GM23338 (cell line): ENCODE measurements at regions not wholly inside any gene's neighbourhood (a gene's known extent, or its start where the extent isn't known, plus 50 kb on each side); places are given as distances from the start of the nearest gene placed in this dataset.

Experiments
- ATAC-seq: fragments of 200-7000 bp; cut with Tn5 transposase; 3 replicates; pipeline ENCODE4 v1.9.1; 2020
- DNase-seq: peaks from one replicate; pipeline ENCODE4 v3.0.0-alpha.2; 2015; ENCODE audit warnings: low spot score
- H2AFZ ChIP-seq: fragments of 200-600 bp; sonication (generic); 2 replicates; pipeline ENCODE4 v1.8.0; 2016; ENCODE audit warnings: antibody characterized with exemption, mild to moderate bottlenecking, moderate library complexity
- H3F3A ChIP-seq: fragments of 200-600 bp; sonication (generic); replicated peaks from 2 replicates; pipeline ENCODE4 v1.8.0; 2017; ENCODE audit warnings: antibody characterized with exemption, mixed run types, low read depth
- H3K27ac ChIP-seq: fragments of 200-600 bp; sonication (generic); 2 replicates; pipeline ENCODE4 v1.6.1; 2016; ENCODE audit warnings: low read depth
- H3K27me3 ChIP-seq: fragments of 200-600 bp; sonication (generic); 2 replicates; pipeline ENCODE4 v1.8.0; 2016; ENCODE audit warnings: mild to moderate bottlenecking, mixed run types, moderate library complexity; ENCODE audit not compliant: insufficient read depth
- H3K36me3 ChIP-seq: fragments of 200-600 bp; sonication (generic); 2 replicates; pipeline ENCODE4 v1.8.0; 2016; ENCODE audit warnings: mild to moderate bottlenecking; ENCODE audit not compliant: insufficient read depth
- H3K4me1 ChIP-seq: fragments of 200-600 bp; sonication (generic); 2 replicates; pipeline ENCODE4 v1.8.0; 2016; ENCODE audit warnings: mild to moderate bottlenecking, moderate library complexity; ENCODE audit not compliant: insufficient read depth
- H3K4me2 ChIP-seq: fragments of 200-600 bp; sonication (generic); 2 replicates; pipeline ENCODE4 v1.7.1; 2017; ENCODE audit warnings: mixed run types
- H3K4me3 ChIP-seq: fragments of 200-600 bp; sonication (generic); 2 replicates; pipeline ENCODE4 v1.6.1; 2016; ENCODE audit warnings: mixed run types
- H3K79me2 ChIP-seq: fragments of 200-600 bp; sonication (generic); replicated peaks from 2 replicates; pipeline ENCODE4 v1.8.0; 2017; ENCODE audit warnings: mild to moderate bottlenecking; ENCODE audit not compliant: insufficient read depth
- H3K9me2 ChIP-seq: fragments of 200-600 bp; sonication (generic); 2 replicates; pipeline ENCODE4 v1.8.0; 2017; ENCODE audit not compliant: insufficient read depth
- H4K20me1 ChIP-seq: fragments of 200-600 bp; sonication (generic); replicated peaks from 2 replicates; pipeline ENCODE4 v1.8.0; 2017; ENCODE audit warnings: mild to moderate bottlenecking; ENCODE audit not compliant: insufficient read depth
- H3K27ac Mint-ChIP-seq: 2 replicates; pipeline ENCODE4 v1.8.0; 2020; ENCODE audit warnings: inconsistent platforms, mild to moderate bottlenecking, moderate library complexity, mixed read lengths
- H3K27me3 Mint-ChIP-seq: 3 replicates; pipeline ENCODE4 v1.8.0; 2022; ENCODE audit warnings: low read depth, mild to moderate bottlenecking, moderate library complexity, mixed read lengths, inconsistent platforms; ENCODE audit not compliant: insufficient read depth, poor library complexity
- H3K36me3 Mint-ChIP-seq: 3 replicates; pipeline ENCODE4 v1.8.0; 2021; ENCODE audit warnings: low read depth, mild to moderate bottlenecking, inconsistent platforms, moderate library complexity, mixed read lengths
- H3K4me1 Mint-ChIP-seq: 3 replicates; pipeline ENCODE4 v1.8.0; 2020; ENCODE audit warnings: mild to moderate bottlenecking, inconsistent platforms, mixed read lengths
- H3K4me3 Mint-ChIP-seq: 3 replicates; pipeline ENCODE4 v1.8.0; 2021; ENCODE audit warnings: moderate library complexity, mild to moderate bottlenecking, inconsistent platforms, mixed read lengths
- H3K9me3 Mint-ChIP-seq: 3 replicates; pipeline ENCODE4 v1.8.0; 2020; ENCODE audit warnings: moderate library complexity, mild to moderate bottlenecking, inconsistent platforms, mixed read lengths
- CREB1 ChIP-seq: fragments of 250-450 bp; sonication (Bioruptor Pico); IDR thresholded peaks from 2 replicates; pipeline ENCODE4 v1.5.0; 2020; ENCODE audit warnings: low read depth, mild to moderate bottlenecking, moderate library complexity
- CTCF ChIP-seq, 2 experiments: fragments of 200-600 bp in 1 of 2; sonication (generic) in 1 of 2; conservative IDR thresholded peaks; 2 replicates each; pipeline versions ENCODE4 v1.5.1 to v1.6.1; 2016 to 2017; ENCODE audit warnings: antibody characterized with exemption in 2 of 2, low read depth in 2 of 2, mild to moderate bottlenecking in 2 of 2, moderate library complexity in 1 of 2
- ETS1 ChIP-seq: IDR thresholded peaks from 2 replicates; pipeline ENCODE4 v1.6.1; 2016; ENCODE audit warnings: antibody characterized with exemption
- EZH2 ChIP-seq: fragments of 200-600 bp; sonication (generic); IDR thresholded peaks from one replicate; pipeline ENCODE4 v1.8.0; 2017; ENCODE audit warnings: antibody characterized with exemption, mild to moderate bottlenecking, low read depth; ENCODE audit not compliant: unreplicated experiment
- EZH2phosphoT487 ChIP-seq: fragments of 200-600 bp; sonication (generic); IDR thresholded peaks from one replicate; pipeline ENCODE4 v1.8.1; 2018; ENCODE audit warnings: antibody characterized with exemption; ENCODE audit not compliant: unreplicated experiment
- JUNB ChIP-seq: IDR thresholded peaks from one replicate; pipeline ENCODE4 v1.6.1; 2016; ENCODE audit warnings: antibody characterized with exemption; ENCODE audit not compliant: unreplicated experiment
- NANOG ChIP-seq: IDR thresholded peaks from 2 replicates; pipeline ENCODE4 v1.6.1; 2016; ENCODE audit warnings: antibody characterized with exemption, borderline replicate concordance
- POLR2AphosphoS5 ChIP-seq: IDR thresholded peaks from 2 replicates; pipeline ENCODE4 v1.6.1; 2016; ENCODE audit warnings: antibody characterized with exemption, low read depth
- REST ChIP-seq: IDR thresholded peaks from one replicate; pipeline ENCODE4 v1.6.1; 2018; ENCODE audit warnings: antibody characterized with exemption; ENCODE audit not compliant: unreplicated experiment
- STAT1 ChIP-seq: IDR thresholded peaks from one replicate; pipeline ENCODE4 v1.6.1; 2016; ENCODE audit warnings: antibody characterized with exemption; ENCODE audit not compliant: unreplicated experiment
- ZNF114 ChIP-seq: fragments of 250-450 bp; sonication (Bioruptor Pico); IDR thresholded peaks from 2 replicates; pipeline ENCODE4 v1.5.0; 2020; ENCODE audit warnings: mild to moderate bottlenecking, moderate library complexity
- ZNF331 ChIP-seq: fragments of 250-450 bp; sonication (Bioruptor Pico); IDR thresholded peaks from 2 replicates; pipeline ENCODE4 v1.5.0; 2020; ENCODE audit warnings: low read depth, mild to moderate bottlenecking, moderate library complexity
- ZNF462 ChIP-seq: fragments of 250-450 bp; sonication (Bioruptor Pico); IDR thresholded peaks from 2 replicates; pipeline ENCODE4 v1.5.0; 2020; ENCODE audit warnings: mild to moderate bottlenecking, moderate library complexity

- no peaks in the 10 kb centered on the region for H3K4me1 Mint-ChIP-seq
- H3K9me3 Mint-ChIP-seq: no peaks in the 10 kb centered on the region
- TF ChIP-seq EZH2 (no peak), ETS1 (no peak), STAT1 (no peak), ZNF114 (CRISPR knock-in tag) (no peak), REST (no peak), ZNF462 (CRISPR knock-in tag) (no peak), NANOG (no peak), CREB1 (CRISPR knock-in tag) (no peak), EZH2phosphoT487 (no peak), POLR2AphosphoS5 (no peak), ZNF331 (no peak), JUNB (no peak), CTCF (conservative IDR thresholded peaks at IDR 0.05; ENCODE audit: low read depth in 2 of 2) (no peak)
- ATAC-seq (no peak), DNase-seq (no peak)
- no peak overlapping the region for H3K4me3 Mint-ChIP-seq
- Histone ChIP-seq H3K9me2 (no peaks in the 10 kb centered on the region), H3K4me1 (no peaks in the 10 kb centered on the region), H3K27me3 (no peaks in the 10 kb centered on the region), H3F3A (no peaks in the 10 kb centered on the region), H3K4me3 (no peak overlapping the region), H4K20me1 (no peaks in the 10 kb centered on the region), H2AFZ (no peak overlapping the region), H3K27ac (no peak overlapping the region), H3K4me2 (no peak overlapping the region), H3K79me2 (no peaks in the 10 kb centered on the region), H3K36me3 (no peaks in the 10 kb centered on the region)
- H3K27me3 Mint-ChIP-seq: no peaks in the 10 kb centered on the region
- H3K27ac Mint-ChIP-seq: no peak overlapping the region
- no peaks in the 10 kb centered on the region for H3K36me3 Mint-ChIP-seq
Observed at GRCh38 chr3:163138258-163138657, 1641.7 kb downstream of the OTOL1 start.
